Stimulated activated memory B cell treated with anti-CD40 and anti-IgM and Interleukin-4, amounts not matched to agents 10 μg/mL and 1 μg/mL and 100 μg/mL, for 72 hours (primary cell): ENCODE measurements at regions not wholly inside any gene's neighbourhood (a gene's known extent, or its start where the extent isn't known, plus 50 kb on each side); places are given as distances from the start of the nearest gene placed in this dataset.

Experiments
- ATAC-seq: fragments of 150-1000 bp; cut with Tn5 transposase; 2 replicates; pipeline ENCODE4 v1.10.0; 2021
- H3K27ac Mint-ChIP-seq: one replicate; pipeline ENCODE4 v1.8.0; 2022; ENCODE audit warnings: mild to moderate bottlenecking, mixed read lengths
- H3K27me3 Mint-ChIP-seq: one replicate; pipeline ENCODE4 v1.8.0; 2022; ENCODE audit warnings: mixed read lengths
- H3K36me3 Mint-ChIP-seq: one replicate; pipeline ENCODE4 v1.8.0; 2022; ENCODE audit warnings: mixed read lengths
- H3K4me1 Mint-ChIP-seq: one replicate; pipeline ENCODE4 v1.8.0; 2022; ENCODE audit warnings: mixed read lengths
- H3K4me3 Mint-ChIP-seq: one replicate; pipeline ENCODE4 v1.8.0; 2022; ENCODE audit warnings: mild to moderate bottlenecking, moderate library complexity, mixed read lengths
- H3K9me3 Mint-ChIP-seq: one replicate; pipeline ENCODE4 v1.8.0; 2022; ENCODE audit warnings: mixed read lengths

DNA sequence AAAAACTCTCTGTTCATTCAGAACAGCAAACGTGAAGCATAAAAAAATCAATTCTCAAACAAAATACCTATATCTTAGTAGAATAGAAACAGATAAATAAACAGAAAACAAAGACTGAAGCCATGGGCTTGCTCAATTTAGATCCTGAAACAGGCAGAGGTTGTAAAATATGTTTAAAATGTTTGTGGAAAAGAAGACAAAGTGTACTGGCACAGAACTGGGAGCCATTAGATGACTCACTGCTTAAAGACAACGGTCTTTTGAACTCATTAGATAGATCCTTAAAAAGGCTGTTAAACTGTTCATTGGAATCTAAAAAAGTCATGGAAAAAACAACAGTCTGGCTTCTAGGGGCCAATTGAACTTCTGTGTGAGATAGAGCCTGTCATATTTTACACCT is 247.0 kb upstream of the NDST4 start:
- Mint-ChIP-seq H3K4me3 (no peak overlapping the region), H3K4me1 (no peaks in the 10 kb centered on the region), H3K9me3 (no peaks in the 10 kb centered on the region), H3K36me3 (no peaks in the 10 kb centered on the region), H3K27ac (no peak overlapping the region), H3K27me3 (no peaks in the 10 kb centered on the region)
- no peak for ATAC-seq

- no peaks in the 10 kb centered on the region for H3K36me3 Mint-ChIP-seq
- no peak for ATAC-seq
- no peak overlapping the region for H3K27ac Mint-ChIP-seq
- H3K4me3 Mint-ChIP-seq, result no peak overlapping the region
- no peaks in the 10 kb centered on the region for H3K27me3 Mint-ChIP-seq
- H3K4me1 Mint-ChIP-seq, result no peaks in the 10 kb centered on the region
- peaks cover under 1% of the 10 kb centered on the region for H3K9me3 Mint-ChIP-seq
Measured at GRCh38 chr4:115357776-115358175, 244.4 kb upstream of the NDST4 start.

- H3K4me1 Mint-ChIP-seq, result no peaks in the 10 kb centered on the region
- no peak overlapping the region for H3K27ac Mint-ChIP-seq
- no peak for ATAC-seq
- no peak overlapping the region for H3K4me3 Mint-ChIP-seq
- H3K9me3 Mint-ChIP-seq, result peaks cover 8% of the 10 kb centered on the region
- no peaks in the 10 kb centered on the region for H3K27me3 Mint-ChIP-seq
- H3K36me3 Mint-ChIP-seq, result no peaks in the 10 kb centered on the region
Measured at GRCh38 chr4:115356176-115356575, 242.8 kb upstream of the NDST4 start.

GRCh38 chr4:115355329-115355728 is 241.9 kb upstream of the NDST4 start:
- H3K27ac Mint-ChIP-seq, result no peak overlapping the region
- H3K27me3 Mint-ChIP-seq, result no peaks in the 10 kb centered on the region
- no peaks in the 10 kb centered on the region for H3K4me1 Mint-ChIP-seq
- ATAC-seq, result no peak
- peaks cover 8% of the 10 kb centered on the region for H3K9me3 Mint-ChIP-seq
- no peak overlapping the region for H3K4me3 Mint-ChIP-seq
- H3K36me3 Mint-ChIP-seq, result no peaks in the 10 kb centered on the region

GRCh38 chr4:115353370-115353769 is 239.9 kb upstream of the NDST4 start:
- Mint-ChIP-seq H3K4me3 (no peak overlapping the region), H3K9me3 (peaks cover 8% of the 10 kb centered on the region), H3K27me3 (no peaks in the 10 kb centered on the region), H3K4me1 (no peaks in the 10 kb centered on the region), H3K36me3 (no peaks in the 10 kb centered on the region), H3K27ac (no peak overlapping the region)
- no peak for ATAC-seq

DNA sequence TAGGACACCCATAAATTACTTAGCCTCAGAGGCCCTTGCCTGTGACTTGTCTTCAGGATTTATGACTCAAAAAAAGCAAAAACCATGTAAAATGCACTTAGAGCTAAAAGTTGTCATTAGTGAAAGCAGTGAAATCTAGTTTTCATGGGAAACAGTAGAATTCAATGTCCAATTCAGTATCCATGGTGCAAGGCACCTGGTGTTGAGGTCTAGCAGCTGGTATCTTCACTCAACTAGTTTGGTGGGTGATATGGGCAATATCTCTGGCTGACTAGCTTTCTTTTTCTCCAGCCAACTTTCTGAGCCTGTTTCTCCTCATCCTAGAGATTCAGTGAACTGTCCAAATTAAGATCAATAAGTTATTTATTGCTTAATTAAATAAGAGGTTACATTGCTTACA is 229.8 kb upstream of the NDST4 start:
- Mint-ChIP-seq H3K4me3 (no peak overlapping the region), H3K36me3 (no peaks in the 10 kb centered on the region)

DNA sequence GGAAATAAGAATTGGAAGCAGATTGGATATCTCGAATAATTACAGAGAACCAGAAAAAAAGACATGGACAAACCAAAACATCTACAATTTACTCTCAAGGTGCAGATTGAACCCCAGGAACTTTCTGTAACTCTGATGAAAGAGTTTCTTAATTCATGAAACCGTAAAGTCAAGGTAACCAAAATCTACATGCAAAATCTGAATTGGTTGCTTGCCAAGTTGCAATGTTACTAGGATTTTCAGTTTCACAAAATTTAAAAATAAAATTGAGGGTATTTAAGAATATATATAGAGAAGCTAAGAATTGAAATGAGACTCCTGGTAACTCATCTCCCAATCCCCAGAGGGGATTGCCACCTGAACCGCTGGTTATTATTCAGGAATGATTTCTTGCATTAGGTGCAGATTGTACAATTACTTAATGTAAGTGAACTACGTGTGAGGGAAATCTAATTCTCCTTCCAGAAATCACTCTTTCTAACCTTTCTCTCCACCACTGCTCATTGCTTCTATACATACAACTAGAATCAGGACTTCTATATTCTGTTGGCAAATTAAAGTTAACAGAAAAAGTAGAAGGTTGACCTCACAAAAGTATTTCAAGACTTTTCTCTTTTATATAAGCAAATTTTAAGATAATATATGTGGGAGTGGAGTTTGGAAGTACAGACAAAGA is 221.5 kb upstream of the NDST4 start:
- no peak overlapping the region for H3K4me3 Mint-ChIP-seq
- no peaks in the 10 kb centered on the region for H3K4me1 Mint-ChIP-seq
- H3K9me3 Mint-ChIP-seq, result no peaks in the 10 kb centered on the region
- ATAC-seq, result no peak
- no peaks in the 10 kb centered on the region for H3K27me3 Mint-ChIP-seq
- no peaks in the 10 kb centered on the region for H3K36me3 Mint-ChIP-seq
- H3K27ac Mint-ChIP-seq, result no peak overlapping the region

More for the DNA sequence above, 229.8 kb upstream of the NDST4 start:
- H3K4me1 Mint-ChIP-seq, result no peaks in the 10 kb centered on the region
- no peaks in the 10 kb centered on the region for H3K27me3 Mint-ChIP-seq
- peaks cover 3% of the 10 kb centered on the region for H3K9me3 Mint-ChIP-seq
- ATAC-seq, result no peak
- no peak overlapping the region for H3K27ac Mint-ChIP-seq

DNA sequence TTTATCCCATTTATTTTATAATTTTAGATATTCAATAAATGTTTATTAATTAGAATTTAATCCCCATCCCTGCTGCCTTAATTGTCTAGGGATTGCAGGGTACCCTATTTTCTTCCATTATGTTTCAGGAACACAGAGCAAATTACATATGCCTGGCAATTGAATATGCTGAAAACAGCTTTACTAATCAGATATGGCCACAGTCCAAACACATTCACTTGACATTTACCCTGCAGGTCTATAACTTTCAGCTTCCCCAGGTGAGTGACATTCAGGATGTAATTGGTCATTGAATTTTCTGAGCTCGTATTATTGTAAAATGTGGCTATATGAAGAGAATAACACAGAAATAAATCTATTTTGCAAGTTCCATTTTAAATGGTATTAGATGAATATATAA is 218.7 kb upstream of the NDST4 start:
- no peaks in the 10 kb centered on the region for H3K36me3 Mint-ChIP-seq
- no peaks in the 10 kb centered on the region for H3K4me1 Mint-ChIP-seq
- H3K9me3 Mint-ChIP-seq, result no peaks in the 10 kb centered on the region
- no peak overlapping the region for H3K4me3 Mint-ChIP-seq
- no peaks in the 10 kb centered on the region for H3K27me3 Mint-ChIP-seq
- no peak for ATAC-seq
- H3K27ac Mint-ChIP-seq, result no peak overlapping the region

DNA sequence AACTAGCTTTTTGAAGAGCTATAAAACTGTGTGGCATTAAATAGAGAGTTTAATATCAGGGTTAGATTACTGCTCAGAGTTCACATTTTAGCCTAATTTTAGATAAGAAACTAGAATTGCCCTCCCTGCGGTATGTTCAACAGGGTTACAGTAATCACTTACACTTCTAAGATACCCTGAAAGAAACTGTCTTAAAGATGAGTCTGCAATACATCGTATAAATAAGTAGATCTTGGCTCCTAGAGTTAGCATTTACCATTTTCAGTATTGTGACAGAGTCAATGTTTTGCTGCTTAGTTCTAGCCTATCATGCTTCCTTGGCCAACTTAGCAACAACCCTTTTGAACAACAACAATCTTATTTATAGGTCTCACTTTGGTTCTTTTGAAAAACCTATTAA is 217.8 kb upstream of the NDST4 start:
- H3K27me3 Mint-ChIP-seq, result no peaks in the 10 kb centered on the region
- H3K4me1 Mint-ChIP-seq, result no peaks in the 10 kb centered on the region
- H3K36me3 Mint-ChIP-seq, result no peaks in the 10 kb centered on the region
- no peaks in the 10 kb centered on the region for H3K9me3 Mint-ChIP-seq
- H3K4me3 Mint-ChIP-seq, result no peak overlapping the region
- no peak overlapping the region for H3K27ac Mint-ChIP-seq
- ATAC-seq, result no peak

- Mint-ChIP-seq H3K9me3 (peaks cover 3% of the 10 kb centered on the region), H3K4me1 (no peaks in the 10 kb centered on the region), H3K27me3 (no peaks in the 10 kb centered on the region), H3K27ac (no peak overlapping the region), H3K4me3 (no peak overlapping the region), H3K36me3 (no peaks in the 10 kb centered on the region)
- ATAC-seq, result no peak
Measured at GRCh38 chr4:115325836-115326235, 212.4 kb upstream of the NDST4 start.

DNA sequence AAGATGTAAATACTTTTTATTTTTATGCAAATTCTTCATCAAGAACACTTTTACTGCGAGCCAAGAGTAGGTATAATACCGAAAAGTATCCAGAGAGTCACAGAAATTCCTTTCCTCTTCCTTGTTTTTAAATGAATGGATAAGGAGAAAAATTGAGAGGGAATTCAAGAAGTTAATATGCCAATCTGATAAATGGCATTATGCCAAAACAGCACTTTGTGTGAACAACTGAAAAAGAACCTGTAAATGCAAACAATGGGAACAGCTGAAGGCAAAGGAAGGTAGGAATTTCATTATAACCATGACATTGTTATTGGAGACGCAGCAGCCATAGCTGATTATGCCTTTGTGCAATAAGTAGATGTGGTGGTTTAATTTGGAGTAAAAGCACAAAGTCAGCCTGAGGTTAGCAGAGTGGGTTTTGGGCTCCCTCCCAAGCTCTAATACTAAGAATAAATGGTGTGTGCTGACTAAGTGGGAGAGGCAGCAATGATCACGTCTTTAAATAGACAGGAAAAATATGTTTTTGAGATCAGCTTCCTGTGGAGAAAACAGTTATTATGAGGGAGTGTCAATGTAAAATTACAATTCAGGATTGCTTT is 209.8 kb upstream of the NDST4 start:
- H3K36me3 Mint-ChIP-seq, result no peaks in the 10 kb centered on the region
- H3K9me3 Mint-ChIP-seq, result peaks cover 3% of the 10 kb centered on the region
- H3K27me3 Mint-ChIP-seq, result no peaks in the 10 kb centered on the region
- H3K27ac Mint-ChIP-seq, result no peak overlapping the region
- no peaks in the 10 kb centered on the region for H3K4me1 Mint-ChIP-seq
- no peak overlapping the region for H3K4me3 Mint-ChIP-seq
- no peak for ATAC-seq

- no peak overlapping the region for H3K4me3 Mint-ChIP-seq
- no peak overlapping the region for H3K27ac Mint-ChIP-seq
- H3K9me3 Mint-ChIP-seq, result no peaks in the 10 kb centered on the region
- H3K4me1 Mint-ChIP-seq, result no peaks in the 10 kb centered on the region
- ATAC-seq, result no peak
- no peaks in the 10 kb centered on the region for H3K27me3 Mint-ChIP-seq
- H3K36me3 Mint-ChIP-seq, result no peaks in the 10 kb centered on the region
Measured at GRCh38 chr4:115315182-115315581, 201.8 kb upstream of the NDST4 start.

DNA sequence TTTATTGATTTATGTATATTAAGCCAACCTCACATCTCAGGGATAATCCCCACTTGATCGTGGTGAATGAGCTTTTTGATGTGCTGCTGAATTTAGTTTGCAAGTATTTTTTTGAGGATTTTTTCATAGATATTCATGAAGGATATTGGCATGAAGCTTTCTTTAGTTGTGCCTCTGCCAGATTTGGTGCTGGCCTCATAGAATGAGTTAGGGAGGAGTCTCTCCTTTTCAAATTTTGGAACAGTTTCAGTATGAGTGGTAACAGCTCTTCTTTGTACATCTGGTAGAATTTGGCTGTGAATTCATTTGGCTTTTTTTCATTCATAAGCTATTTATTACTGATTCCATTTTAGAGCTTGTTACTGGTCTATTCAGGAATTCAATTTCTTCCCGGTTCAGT is 197.2 kb upstream of the NDST4 start:
- H3K36me3 Mint-ChIP-seq, result no peaks in the 10 kb centered on the region
- no peaks in the 10 kb centered on the region for H3K27me3 Mint-ChIP-seq
- H3K27ac Mint-ChIP-seq, result no peak overlapping the region
- no peak for ATAC-seq
- no peaks in the 10 kb centered on the region for H3K4me1 Mint-ChIP-seq
- peaks cover 3% of the 10 kb centered on the region for H3K9me3 Mint-ChIP-seq
- H3K4me3 Mint-ChIP-seq, result no peak overlapping the region

DNA sequence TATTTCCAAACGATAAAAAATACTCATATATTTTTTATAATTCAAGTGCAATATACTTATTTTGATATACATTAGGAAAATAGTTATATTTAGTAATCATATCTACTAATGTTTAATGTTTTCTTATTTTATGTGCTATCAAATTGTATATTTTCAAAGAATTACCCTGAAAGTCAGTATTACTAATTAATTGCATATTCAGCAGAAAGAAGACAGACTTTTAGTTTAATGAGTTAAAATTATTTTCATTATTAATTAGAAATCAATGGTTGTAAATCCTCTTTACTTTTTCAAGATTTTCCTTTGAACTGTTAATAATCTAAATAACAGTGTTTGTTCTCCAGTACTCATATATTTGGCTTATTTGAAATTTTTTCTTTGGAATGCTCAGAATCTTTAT is 181.3 kb upstream of the NDST4 start:
- Mint-ChIP-seq H3K4me1 (no peaks in the 10 kb centered on the region), H3K9me3 (no peaks in the 10 kb centered on the region), H3K4me3 (no peak overlapping the region), H3K36me3 (no peaks in the 10 kb centered on the region), H3K27me3 (no peaks in the 10 kb centered on the region), H3K27ac (no peak overlapping the region)
- no peak for ATAC-seq

DNA sequence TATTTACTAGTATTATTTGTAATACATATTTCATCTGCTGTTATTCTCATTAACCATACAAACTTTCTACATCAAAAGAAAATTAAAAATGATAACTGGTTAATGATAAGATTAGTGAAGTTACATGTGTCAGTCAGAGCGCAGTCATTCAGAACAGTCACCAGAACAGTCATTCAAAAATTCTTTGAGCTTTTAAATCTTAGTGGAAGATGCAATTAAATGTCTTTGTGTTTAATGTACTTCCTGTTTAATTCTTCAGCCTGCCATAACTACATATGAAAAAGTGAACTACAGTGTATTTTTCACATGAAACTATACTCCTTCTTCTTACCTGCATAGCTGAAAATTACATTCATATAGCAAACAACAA is 179.7 kb upstream of the NDST4 start:
- Mint-ChIP-seq H3K27ac (no peak overlapping the region), H3K27me3 (no peaks in the 10 kb centered on the region), H3K4me1 (no peaks in the 10 kb centered on the region), H3K9me3 (peaks cover 3% of the 10 kb centered on the region), H3K4me3 (no peak overlapping the region), H3K36me3 (no peaks in the 10 kb centered on the region)
- ATAC-seq, result no peak

DNA sequence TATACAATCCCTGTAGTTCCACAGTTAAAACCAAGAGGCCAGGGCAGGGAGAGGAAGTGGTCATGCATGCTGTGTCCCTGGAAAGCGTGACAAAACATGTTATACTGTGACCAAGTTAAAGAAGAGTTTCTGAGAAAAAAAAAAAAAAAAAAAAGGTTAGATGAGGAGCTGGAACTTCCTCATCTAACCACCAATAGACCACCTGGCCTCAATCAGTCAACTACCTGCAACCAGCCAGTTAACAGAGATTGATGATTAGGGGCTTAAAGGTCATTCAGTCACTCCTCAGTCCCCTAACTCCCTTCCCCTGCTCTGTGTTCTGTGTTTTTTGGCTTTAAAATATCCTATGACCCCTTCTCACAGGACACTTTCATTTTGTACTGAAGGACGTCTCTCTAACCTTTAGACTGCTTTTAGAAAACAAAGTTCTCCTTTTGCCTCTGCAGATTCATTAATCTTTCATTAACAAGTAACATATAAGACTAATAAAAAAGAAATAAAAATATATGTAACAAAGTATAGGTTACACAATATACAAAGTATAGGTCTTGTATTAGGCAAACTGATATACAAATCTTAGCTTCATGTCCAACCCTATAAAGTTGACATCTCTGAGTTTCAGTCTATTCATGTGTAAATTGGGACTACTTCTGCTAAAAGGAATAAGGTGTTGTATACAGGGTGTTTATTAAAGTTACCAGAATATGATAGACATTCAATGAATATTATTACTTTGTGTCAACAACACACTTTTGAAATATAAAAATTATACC is 179.1 kb upstream of the NDST4 start:
- H3K27ac Mint-ChIP-seq, result no peak overlapping the region

More for the DNA sequence above, 179.1 kb upstream of the NDST4 start:
- Mint-ChIP-seq H3K9me3 (peaks cover 3% of the 10 kb centered on the region), H3K27me3 (no peaks in the 10 kb centered on the region), H3K36me3 (no peaks in the 10 kb centered on the region), H3K4me1 (no peaks in the 10 kb centered on the region), H3K4me3 (no peak overlapping the region)
- no peak for ATAC-seq
